Hepatocyte (in vitro differentiated cells): ENCODE measurements at regions not wholly inside any gene's neighbourhood (a gene's known extent, or its start where the extent isn't known, plus 50 kb on each side); places are given as distances from the start of the nearest gene placed in this dataset.

Experiments used
- DNase-seq: peaks from one replicate; pipeline ENCODE4 v3.0.0-alpha.2; 2016; ENCODE audit warnings: low spot score
- H2AFZ ChIP-seq: fragments of 200-600 bp; sonication (generic); 2 replicates; pipeline ENCODE4 v1.6.0; 2016; ENCODE audit warnings: antibody characterized with exemption, mild to moderate bottlenecking
- H3K27ac ChIP-seq: fragments of 200-600 bp; sonication (generic); 2 replicates; pipeline ENCODE4 v1.5.1; 2016; ENCODE audit warnings: mild to moderate bottlenecking
- H3K27me3 ChIP-seq: fragments of 200-600 bp; sonication (generic); 2 replicates; pipeline ENCODE4 v1.6.1; 2016
- H3K36me3 ChIP-seq: fragments of 200-600 bp; sonication (generic); replicated peaks from 2 replicates; pipeline ENCODE4 v1.5.1; 2016; ENCODE audit warnings: low read depth; ENCODE audit not compliant: insufficient read depth
- H3K4me1 ChIP-seq: fragments of 200-600 bp; sonication (generic); 2 replicates; pipeline ENCODE4 v1.5.1; 2016; ENCODE audit warnings: mild to moderate bottlenecking, moderate library complexity; ENCODE audit not compliant: insufficient read depth
- H3K4me2 ChIP-seq: fragments of 200-600 bp; sonication (generic); 2 replicates; pipeline ENCODE4 v1.6.0; 2016
- H3K4me3 ChIP-seq: fragments of 200-600 bp; sonication (generic); 2 replicates; pipeline ENCODE4 v1.5.1; 2016; ENCODE audit warnings: mild to moderate bottlenecking
- H3K79me2 ChIP-seq: fragments of 200-600 bp; sonication (generic); 2 replicates; pipeline ENCODE4 v1.6.0; 2017; ENCODE audit warnings: mild to moderate bottlenecking
- H3K9me2 ChIP-seq: fragments of 200-600 bp; sonication (generic); replicated peaks from 2 replicates; pipeline ENCODE4 v1.6.0; 2017; ENCODE audit warnings: mild to moderate bottlenecking; ENCODE audit not compliant: insufficient read depth
- H3K9me3 ChIP-seq: fragments of 200-600 bp; sonication (generic); 2 replicates; pipeline ENCODE4 v1.5.1; 2016; ENCODE audit warnings: low read depth, mild to moderate bottlenecking
- H4K20me1 ChIP-seq: fragments of 200-600 bp; sonication (generic); 2 replicates; pipeline ENCODE4 v1.6.0; 2016; ENCODE audit warnings: mild to moderate bottlenecking; ENCODE audit not compliant: insufficient read depth, poor library complexity, severe bottlenecking
- CTCF ChIP-seq: fragments of 200-600 bp; sonication (generic); IDR thresholded peaks from 2 replicates; pipeline ENCODE4 v1.5.1; 2016; ENCODE audit warnings: antibody characterized with exemption, mild to moderate bottlenecking; ENCODE audit not compliant: poor library complexity
- EZH2 ChIP-seq: fragments of 200-600 bp; sonication (generic); IDR thresholded peaks from 2 replicates; pipeline ENCODE4 v1.6.1; 2016; ENCODE audit warnings: antibody characterized with exemption, mild to moderate bottlenecking, borderline replicate concordance
- EZH2phosphoT487 ChIP-seq: fragments of 200-600 bp; sonication (generic); IDR thresholded peaks from one replicate; pipeline ENCODE4 v1.6.1; 2018; ENCODE audit warnings: antibody characterized with exemption, mild to moderate bottlenecking, low read depth, moderate library complexity; ENCODE audit not compliant: unreplicated experiment, severe bottlenecking
- WGBS: methylation state at CpG from one replicate; pipeline ENCODE4 v1.1.6; 2016; ENCODE audit warnings: low lambda C conversion rate; ENCODE audit errors: missing lambda C conversion rate; 5-methylcytosine and 5-hydroxymethylcytosine counted together

GRCh38 chr11:36974771-36975170 lies 376.7 kb upstream of the RAG2 start:
- Histone ChIP-seq H3K79me2 (no peaks in the 10 kb centered on the region), H3K9me3 (no peaks in the 10 kb centered on the region), H2AFZ (no peak overlapping the region), H3K4me3 (no peak overlapping the region), H3K9me2 (no peaks in the 10 kb centered on the region), H3K4me2 (no peak overlapping the region), H3K4me1 (no peaks in the 10 kb centered on the region), H3K36me3 (no peaks in the 10 kb centered on the region), H3K27me3 (no peaks in the 10 kb centered on the region), H3K27ac (no peak overlapping the region), H4K20me1 (no peaks in the 10 kb centered on the region)
- WGBS = 98% methylated on average over 1 of the region's 1 CpG
- DNase-seq = no peak
- TF ChIP-seq EZH2phosphoT487 (no peak), CTCF (no peak), EZH2 (no peak)

GRCh38 chr11:36953976-36954375 lies 355.9 kb upstream of the RAG2 start:
- Histone ChIP-seq H4K20me1 (no peaks in the 10 kb centered on the region), H3K27me3 (no peaks in the 10 kb centered on the region), H3K4me2 (no peak overlapping the region), H3K27ac (no peak overlapping the region), H3K9me3 (no peaks in the 10 kb centered on the region), H3K9me2 (no peaks in the 10 kb centered on the region), H3K79me2 (no peaks in the 10 kb centered on the region), H3K4me1 (no peaks in the 10 kb centered on the region), H3K36me3 (no peaks in the 10 kb centered on the region), H2AFZ (no peak overlapping the region), H3K4me3 (no peak overlapping the region)
- TF ChIP-seq CTCF (no peak), EZH2phosphoT487 (no peak), EZH2 (no peak)
- DNase-seq = peak; percentile 58

GRCh38 chr11:36948460-36949127 lies 350.6 kb upstream of the RAG2 start:
- Histone ChIP-seq H3K4me3 (no peak overlapping the region), H3K4me2 (no peak overlapping the region), H3K4me1 (no peaks in the 10 kb centered on the region), H4K20me1 (no peaks in the 10 kb centered on the region), H3K27ac (no peak overlapping the region), H3K79me2 (no peaks in the 10 kb centered on the region), H2AFZ (no peak overlapping the region), H3K9me2 (no peaks in the 10 kb centered on the region), H3K27me3 (peaks cover 5% of the 10 kb centered on the region), H3K36me3 (no peaks in the 10 kb centered on the region), H3K9me3 (no peaks in the 10 kb centered on the region)
- 54% methylated on average over 7 of the region's 7 CpGs for WGBS
- peak; percentile 37 for DNase-seq
- TF ChIP-seq EZH2 (no peak), EZH2phosphoT487 (no peak), CTCF (no peak)

- H3K27me3 ChIP-seq = peaks cover 20% of the 10 kb centered on the region
- no peaks in the 10 kb centered on the region for H3K79me2 ChIP-seq
- no peak overlapping the region for H3K4me2 ChIP-seq
- H3K36me3 ChIP-seq = no peaks in the 10 kb centered on the region
- H3K27ac ChIP-seq = no peak overlapping the region
- no peak overlapping the region for H2AFZ ChIP-seq
- no peak overlapping the region for H3K4me3 ChIP-seq
- TF ChIP-seq CTCF = peak; percentile 58
- no peak for TF ChIP-seq EZH2phosphoT487
- WGBS = 43% methylated on average over 3 of the region's 3 CpGs
- H3K4me1 ChIP-seq = no peaks in the 10 kb centered on the region
- H4K20me1 ChIP-seq = no peaks in the 10 kb centered on the region
- DNase-seq = peak; percentile 19
- H3K9me3 ChIP-seq = no peaks in the 10 kb centered on the region
- no peaks in the 10 kb centered on the region for H3K9me2 ChIP-seq
These were observed 347.3 kb upstream of the RAG2 start for GRCh38 chr11:36945384-36945783.
